ENCODE measurements at regions not wholly inside any gene's neighbourhood (a gene's known extent, or its start where the extent isn't known, plus 50 kb on each side); places are given as distances from the start of the nearest gene placed in this dataset.

- no peak for DNase-seq (ENCODE audit: low spot score)
These were observed 572.0 kb downstream of the SOX11 start for GRCh38 chr2:6264198-6264597.

GRCh38 chr2:6281524-6281923 lies 584.2 kb downstream of the CMPK2 start:
- DNase-seq (ENCODE audit: low spot score): no peak

GRCh38 chr2:6283259-6283658 lies 582.4 kb downstream of the CMPK2 start:
- DNase-seq (ENCODE audit: low spot score): no peak

- DNase-seq (ENCODE audit: low spot score): no peak
These were observed 578.3 kb downstream of the CMPK2 start for GRCh38 chr2:6287406-6287805.

- no peak for DNase-seq (ENCODE audit: low spot score)
These were observed 576.9 kb downstream of the CMPK2 start for GRCh38 chr2:6288791-6289190.

GRCh38 chr2:6290217-6291015 lies 575.3 kb downstream of the CMPK2 start:
- peak; percentile 52 for DNase-seq (ENCODE audit: low spot score)

- no peak for DNase-seq (ENCODE audit: low spot score)
These were observed 570.9 kb downstream of the CMPK2 start for GRCh38 chr2:6294791-6295190.

- DNase-seq (ENCODE audit: low spot score): no peak
These were observed 568.5 kb downstream of the CMPK2 start for GRCh38 chr2:6297238-6297637.

GRCh38 chr2:6301426-6301825 lies 564.3 kb downstream of the CMPK2 start:
- DNase-seq (ENCODE audit: low spot score): no peak

GRCh38 chr2:6308986-6309385 lies 556.7 kb downstream of the CMPK2 start:
- no peak for DNase-seq (ENCODE audit: low spot score)

- DNase-seq (ENCODE audit: low spot score): no peak
These were observed 556.1 kb downstream of the CMPK2 start for GRCh38 chr2:6309415-6310255.

GRCh38 chr2:6310256-6311215 lies 555.2 kb downstream of the CMPK2 start:
- DNase-seq (ENCODE audit: low spot score): peak; percentile 19

- DNase-seq (ENCODE audit: low spot score): no peak
These were observed 553.3 kb downstream of the CMPK2 start for GRCh38 chr2:6312367-6312766.

- DNase-seq (ENCODE audit: low spot score): no peak
These were observed 551.3 kb downstream of the CMPK2 start for GRCh38 chr2:6314218-6314960.

GRCh38 chr2:6325616-6326015 lies 540.1 kb downstream of the CMPK2 start:
- DNase-seq (ENCODE audit: low spot score): no peak

- no peak for DNase-seq (ENCODE audit: low spot score)
These were observed 538.7 kb downstream of the CMPK2 start for GRCh38 chr2:6326958-6327357.

GRCh38 chr2:6336752-6337471 lies 528.8 kb downstream of the CMPK2 start:
- DNase-seq (ENCODE audit: low spot score): no peak

GRCh38 chr2:6337472-6337820 lies 528.3 kb downstream of the CMPK2 start:
- DNase-seq (ENCODE audit: low spot score): peak; percentile 6

GRCh38 chr2:6341588-6342129 lies 524.0 kb downstream of the CMPK2 start:
- DNase-seq (ENCODE audit: low spot score): no peak

- no peak for DNase-seq (ENCODE audit: low spot score)
These were observed 523.3 kb downstream of the CMPK2 start for GRCh38 chr2:6342273-6342920.

Measured in umbilical cord (tissue), 1 donor.